ENCODE measurements at regions not wholly inside any gene's neighbourhood (a gene's known extent, or its start where the extent isn't known, plus 50 kb on each side); places are given as distances from the start of the nearest gene placed in this dataset.

GRCh38 chr2:199057936-199058335 is 399.8 kb downstream of the SATB2 start:
- TF ChIP-seq, protein P1, sequence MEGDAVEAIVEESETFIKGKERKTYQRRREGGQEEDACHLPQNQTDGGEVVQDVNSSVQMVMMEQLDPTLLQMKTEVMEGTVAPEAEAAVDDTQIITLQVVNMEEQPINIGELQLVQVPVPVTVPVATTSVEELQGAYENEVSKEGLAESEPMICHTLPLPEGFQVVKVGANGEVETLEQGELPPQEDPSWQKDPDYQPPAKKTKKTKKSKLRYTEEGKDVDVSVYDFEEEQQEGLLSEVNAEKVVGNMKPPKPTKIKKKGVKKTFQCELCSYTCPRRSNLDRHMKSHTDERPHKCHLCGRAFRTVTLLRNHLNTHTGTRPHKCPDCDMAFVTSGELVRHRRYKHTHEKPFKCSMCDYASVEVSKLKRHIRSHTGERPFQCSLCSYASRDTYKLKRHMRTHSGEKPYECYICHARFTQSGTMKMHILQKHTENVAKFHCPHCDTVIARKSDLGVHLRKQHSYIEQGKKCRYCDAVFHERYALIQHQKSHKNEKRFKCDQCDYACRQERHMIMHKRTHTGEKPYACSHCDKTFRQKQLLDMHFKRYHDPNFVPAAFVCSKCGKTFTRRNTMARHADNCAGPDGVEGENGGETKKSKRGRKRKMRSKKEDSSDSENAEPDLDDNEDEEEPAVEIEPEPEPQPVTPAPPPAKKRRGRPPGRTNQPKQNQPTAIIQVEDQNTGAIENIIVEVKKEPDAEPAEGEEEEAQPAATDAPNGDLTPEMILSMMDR (IDR thresholded peaks at IDR 0.05), result no peak
- no peak for TF ChIP-seq SIN3A (IDR thresholded peaks at IDR 0.05; ENCODE audit: borderline replicate concordance, low read depth, low read length)
- no peak for TF ChIP-seq POLR2AphosphoS5 (IDR thresholded peaks at IDR 0.05; ENCODE audit: low read depth, low read length)
- no peak for TF ChIP-seq TAF1 (IDR thresholded peaks at IDR 0.05; ENCODE audit: borderline replicate concordance, low read depth, low read length)
- TF ChIP-seq YY1 (IDR thresholded peaks at IDR 0.05; ENCODE audit: low read depth), result no peak
- no peak for TF ChIP-seq GABPA (IDR thresholded peaks at IDR 0.05; ENCODE audit: low read depth)
- no peak for TF ChIP-seq NRF1 (IDR thresholded peaks at IDR 0.05; ENCODE audit: low read depth, low read length)
- no peak for TF ChIP-seq USF2 (IDR thresholded peaks at IDR 0.05; ENCODE audit: borderline replicate concordance, low read depth, low read length)
- TF ChIP-seq PBX3 (IDR thresholded peaks at IDR 0.05), result no peak
